HEK293 (cell line): ENCODE measurements at regions not wholly inside any gene's neighbourhood (a gene's known extent, or its start where the extent isn't known, plus 50 kb on each side); places are given as distances from the start of the nearest gene placed in this dataset.

Experiments
- GLIS1 ChIP-seq: fragments of 450-650 bp; formaldehyde crosslinking; IDR thresholded peaks from 2 replicates; pipeline ENCODE4 v1.5.1; 2016; ENCODE audit warnings: missing biosample characterization, missing genetic modification characterization
- MZF1 ChIP-seq: fragments of 450-650 bp; formaldehyde crosslinking; IDR thresholded peaks from 2 replicates; pipeline ENCODE4 v1.5.1; 2017; ENCODE audit warnings: missing biosample characterization, missing genetic modification characterization, borderline replicate concordance
- SP2 ChIP-seq: fragments of 450-650 bp; formaldehyde crosslinking; IDR thresholded peaks from 2 replicates; pipeline ENCODE4 v1.5.1; 2016; ENCODE audit warnings: missing biosample characterization, missing genetic modification characterization
- YY1 ChIP-seq: fragments of 450-650 bp; formaldehyde crosslinking; IDR thresholded peaks from 2 replicates; pipeline ENCODE4 v1.5.1; 2018; ENCODE audit warnings: missing biosample characterization, missing genetic modification characterization
- ZBTB17 ChIP-seq: fragments of 450-650 bp; formaldehyde crosslinking; IDR thresholded peaks from 2 replicates; pipeline ENCODE4 v1.5.1; 2016; ENCODE audit warnings: missing biosample characterization, missing genetic modification characterization
- ZFHX2 ChIP-seq: fragments of 450-650 bp; formaldehyde crosslinking; conservative IDR thresholded peaks from 2 replicates; pipeline ENCODE4 v1.5.1; 2016; ENCODE audit warnings: missing biosample characterization, missing genetic modification characterization
- ZNF214 ChIP-seq: fragments of 450-650 bp; formaldehyde crosslinking; IDR thresholded peaks from 2 replicates; pipeline ENCODE4 v1.5.1; 2017; ENCODE audit warnings: missing biosample characterization, mild to moderate bottlenecking, missing genetic modification characterization, borderline replicate concordance
- ZNF629 ChIP-seq: fragments of 450-650 bp; formaldehyde crosslinking; IDR thresholded peaks from 2 replicates; pipeline ENCODE4 v1.5.1; 2017; ENCODE audit warnings: missing biosample characterization, missing genetic modification characterization
- TF ChIP-seq, protein P1 (sequence below): fragments of 450-650 bp; formaldehyde crosslinking; IDR thresholded peaks from 2 replicates; pipeline ENCODE4 v1.5.1; 2016; ENCODE audit warnings: missing biosample characterization, missing genetic modification characterization
- TF ChIP-seq, protein P2 (sequence below): fragments of 450-650 bp; formaldehyde crosslinking; IDR thresholded peaks from 2 replicates; pipeline ENCODE4 v1.5.1; 2016; ENCODE audit warnings: missing biosample characterization, missing genetic modification characterization
- TF ChIP-seq, protein P3 (sequence below): sonication (generic); formaldehyde crosslinking; IDR thresholded peaks from 2 replicates; pipeline ENCODE4 v1.8.1; 2022; ENCODE audit warnings: mild to moderate bottlenecking, moderate library complexity, missing genetic modification reagents

DNA sequence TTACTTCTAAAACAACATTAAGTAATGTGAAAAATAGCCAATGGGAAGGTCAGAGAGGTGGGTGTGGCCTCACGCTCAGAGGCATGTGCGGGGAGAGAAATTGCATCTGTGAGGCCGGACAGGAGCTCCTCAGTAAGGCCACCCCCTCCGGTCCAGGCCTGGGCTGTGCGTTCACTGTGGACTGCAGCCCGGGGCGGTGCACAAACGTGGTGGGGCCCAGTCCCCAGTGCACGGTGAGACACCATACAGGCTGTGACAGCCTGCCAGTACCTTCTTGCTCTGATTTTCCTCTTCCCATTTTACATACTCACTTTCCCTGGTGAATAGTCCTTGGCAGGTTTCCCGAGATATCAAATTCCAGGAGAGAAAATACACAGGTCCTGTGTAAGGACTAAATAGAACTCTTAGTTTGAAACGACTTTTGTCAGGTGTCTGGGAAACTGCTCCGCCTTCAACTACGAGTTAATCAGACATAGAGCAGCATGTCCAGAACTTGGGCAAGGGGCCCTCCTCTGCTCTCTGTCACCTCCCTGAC, 174.1 kb upstream of the MKI67 start:
- TF ChIP-seq MZF1 (tag by site-specific recombination) = no peak
- TF ChIP-seq YY1 = no peak
- TF ChIP-seq ZFHX2 (tag by site-specific recombination) = no peak
- TF ChIP-seq, protein P1, sequence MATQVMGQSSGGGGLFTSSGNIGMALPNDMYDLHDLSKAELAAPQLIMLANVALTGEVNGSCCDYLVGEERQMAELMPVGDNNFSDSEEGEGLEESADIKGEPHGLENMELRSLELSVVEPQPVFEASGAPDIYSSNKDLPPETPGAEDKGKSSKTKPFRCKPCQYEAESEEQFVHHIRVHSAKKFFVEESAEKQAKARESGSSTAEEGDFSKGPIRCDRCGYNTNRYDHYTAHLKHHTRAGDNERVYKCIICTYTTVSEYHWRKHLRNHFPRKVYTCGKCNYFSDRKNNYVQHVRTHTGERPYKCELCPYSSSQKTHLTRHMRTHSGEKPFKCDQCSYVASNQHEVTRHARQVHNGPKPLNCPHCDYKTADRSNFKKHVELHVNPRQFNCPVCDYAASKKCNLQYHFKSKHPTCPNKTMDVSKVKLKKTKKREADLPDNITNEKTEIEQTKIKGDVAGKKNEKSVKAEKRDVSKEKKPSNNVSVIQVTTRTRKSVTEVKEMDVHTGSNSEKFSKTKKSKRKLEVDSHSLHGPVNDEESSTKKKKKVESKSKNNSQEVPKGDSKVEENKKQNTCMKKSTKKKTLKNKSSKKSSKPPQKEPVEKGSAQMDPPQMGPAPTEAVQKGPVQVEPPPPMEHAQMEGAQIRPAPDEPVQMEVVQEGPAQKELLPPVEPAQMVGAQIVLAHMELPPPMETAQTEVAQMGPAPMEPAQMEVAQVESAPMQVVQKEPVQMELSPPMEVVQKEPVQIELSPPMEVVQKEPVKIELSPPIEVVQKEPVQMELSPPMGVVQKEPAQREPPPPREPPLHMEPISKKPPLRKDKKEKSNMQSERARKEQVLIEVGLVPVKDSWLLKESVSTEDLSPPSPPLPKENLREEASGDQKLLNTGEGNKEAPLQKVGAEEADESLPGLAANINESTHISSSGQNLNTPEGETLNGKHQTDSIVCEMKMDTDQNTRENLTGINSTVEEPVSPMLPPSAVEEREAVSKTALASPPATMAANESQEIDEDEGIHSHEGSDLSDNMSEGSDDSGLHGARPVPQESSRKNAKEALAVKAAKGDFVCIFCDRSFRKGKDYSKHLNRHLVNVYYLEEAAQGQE = no peak
- TF ChIP-seq, protein P2, sequence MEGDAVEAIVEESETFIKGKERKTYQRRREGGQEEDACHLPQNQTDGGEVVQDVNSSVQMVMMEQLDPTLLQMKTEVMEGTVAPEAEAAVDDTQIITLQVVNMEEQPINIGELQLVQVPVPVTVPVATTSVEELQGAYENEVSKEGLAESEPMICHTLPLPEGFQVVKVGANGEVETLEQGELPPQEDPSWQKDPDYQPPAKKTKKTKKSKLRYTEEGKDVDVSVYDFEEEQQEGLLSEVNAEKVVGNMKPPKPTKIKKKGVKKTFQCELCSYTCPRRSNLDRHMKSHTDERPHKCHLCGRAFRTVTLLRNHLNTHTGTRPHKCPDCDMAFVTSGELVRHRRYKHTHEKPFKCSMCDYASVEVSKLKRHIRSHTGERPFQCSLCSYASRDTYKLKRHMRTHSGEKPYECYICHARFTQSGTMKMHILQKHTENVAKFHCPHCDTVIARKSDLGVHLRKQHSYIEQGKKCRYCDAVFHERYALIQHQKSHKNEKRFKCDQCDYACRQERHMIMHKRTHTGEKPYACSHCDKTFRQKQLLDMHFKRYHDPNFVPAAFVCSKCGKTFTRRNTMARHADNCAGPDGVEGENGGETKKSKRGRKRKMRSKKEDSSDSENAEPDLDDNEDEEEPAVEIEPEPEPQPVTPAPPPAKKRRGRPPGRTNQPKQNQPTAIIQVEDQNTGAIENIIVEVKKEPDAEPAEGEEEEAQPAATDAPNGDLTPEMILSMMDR (tag by site-specific recombination) = no peak
- TF ChIP-seq ZNF629 = no peak
- TF ChIP-seq GLIS1 (tag by site-specific recombination) = no peak
- TF ChIP-seq, protein P3, sequence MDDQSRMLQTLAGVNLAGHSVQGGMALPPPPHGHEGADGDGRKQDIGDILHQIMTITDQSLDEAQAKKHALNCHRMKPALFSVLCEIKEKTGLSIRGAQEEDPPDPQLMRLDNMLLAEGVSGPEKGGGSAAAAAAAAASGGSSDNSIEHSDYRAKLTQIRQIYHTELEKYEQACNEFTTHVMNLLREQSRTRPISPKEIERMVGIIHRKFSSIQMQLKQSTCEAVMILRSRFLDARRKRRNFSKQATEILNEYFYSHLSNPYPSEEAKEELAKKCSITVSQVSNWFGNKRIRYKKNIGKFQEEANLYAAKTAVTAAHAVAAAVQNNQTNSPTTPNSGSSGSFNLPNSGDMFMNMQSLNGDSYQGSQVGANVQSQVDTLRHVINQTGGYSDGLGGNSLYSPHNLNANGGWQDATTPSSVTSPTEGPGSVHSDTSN (CRISPR knock-in tag) = no peak
- TF ChIP-seq ZNF214 (tag by site-specific recombination) = no peak
- no peak for TF ChIP-seq SP2 (tag by site-specific recombination)
- no peak for TF ChIP-seq ZBTB17 (tag by site-specific recombination)
